ENCODE measurements at regions not wholly inside any gene's neighbourhood (a gene's known extent, or its start where the extent isn't known, plus 50 kb on each side); places are given as distances from the start of the nearest gene placed in this dataset.

DNA sequence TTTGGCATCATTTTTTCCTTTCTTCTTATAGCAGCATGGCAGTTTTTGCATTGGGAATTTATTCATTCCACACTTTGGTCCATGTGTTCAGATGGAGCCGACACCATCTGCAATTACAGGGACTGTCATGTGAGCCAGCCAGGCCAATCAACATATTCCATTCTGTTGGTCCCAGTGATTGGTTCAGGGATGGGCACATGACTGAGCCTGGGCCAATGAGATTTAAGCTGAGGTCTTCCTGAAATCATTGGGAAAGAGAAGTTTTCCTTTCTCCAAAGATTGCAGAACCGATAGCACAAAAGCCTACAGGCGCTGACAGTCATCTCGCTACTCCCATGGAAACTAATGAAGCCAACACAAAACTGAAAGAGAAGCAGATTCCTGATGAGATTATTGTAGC is 841.5 kb upstream of the TMEM132C start:
- no peak overlapping the region for H2BK12ac ChIP-seq (ENCODE audit: low read depth, low read length)
- no peak overlapping the region for H3K56ac ChIP-seq (replicated peaks; ENCODE audit: insufficient read length, low read depth, low read length)

More for the DNA sequence above, 841.5 kb upstream of the TMEM132C start:
- Histone ChIP-seq H3K4me3 (ENCODE audit: extremely low read depth in 1 of 4, insufficient read depth in 2 of 4, low read depth in 3 of 4, low read length in 4 of 4) (no peak overlapping the region), H3K4me1 (replicated peaks in 1 of 4; ENCODE audit: control insufficient read depth in 3 of 4, insufficient read depth in 4 of 4, low read length in 3 of 4) (no peaks in the 10 kb centered on the region), H3K27me3 (replicated peaks in 1 of 4; ENCODE audit: control insufficient read depth in 3 of 4, extremely low read depth in 1 of 4, insufficient read depth in 3 of 4, low read length in 3 of 4) (no peaks in the 10 kb centered on the region), H2BK5ac (ENCODE audit: low read depth, low read length) (no peak overlapping the region), H3K18ac (ENCODE audit: extremely low read depth, low read length) (no peak overlapping the region), H3K4ac (replicated peaks; ENCODE audit: insufficient read length, low read depth, low read length) (no peak overlapping the region), H4K5ac (ENCODE audit: insufficient read length, low read depth, low read length) (no peak overlapping the region), H2AK5ac (ENCODE audit: low read depth, low read length) (no peak overlapping the region), H3K23me2 (ENCODE audit: low read depth, low read length) (no peaks in the 10 kb centered on the region), H4K8ac (ENCODE audit: extremely low read depth, insufficient read depth, low read length) (no peak overlapping the region), H3K79me1 (ENCODE audit: low read depth, low read length) (no peaks in the 10 kb centered on the region), H3K4me2 (ENCODE audit: insufficient read depth in 1 of 2, low read depth in 2 of 2, low read length in 2 of 2) (no peak overlapping the region), H3K36me3 (ENCODE audit: control insufficient read depth in 2 of 4, insufficient read depth in 4 of 4, low read length in 3 of 4) (no peaks in the 10 kb centered on the region), H3K9ac (replicated peaks in 1 of 4; ENCODE audit: extremely low read depth in 1 of 4, low read depth in 3 of 4, low read length in 3 of 4) (no peak overlapping the region), H3K79me2 (ENCODE audit: control insufficient read depth in 1 of 2, insufficient read depth in 2 of 2, low read length in 2 of 2) (no peaks in the 10 kb centered on the region), H3K14ac (ENCODE audit: insufficient read length) (no peak overlapping the region), H2BK20ac (ENCODE audit: low read length) (no peak overlapping the region), H4K20me1 (replicated peaks in 1 of 2; ENCODE audit: control insufficient read depth in 1 of 2, insufficient read depth in 2 of 2, low read length in 2 of 2) (no peaks in the 10 kb centered on the region), H2AFZ (ENCODE audit: low read length) (no peak overlapping the region), H2BK15ac (ENCODE audit: low read length) (no peak overlapping the region), H4K91ac (replicated peaks; ENCODE audit: insufficient read length, low read length) (no peak overlapping the region), H2BK120ac (replicated peaks; ENCODE audit: low read depth, low read length) (no peak overlapping the region), H3K27ac (ENCODE audit: low read depth, low read length) (no peak overlapping the region), H3K9me3 (ENCODE audit: insufficient read depth in 2 of 2, low read depth in 1 of 2, low read length in 1 of 2) (no peaks in the 10 kb centered on the region), H3K23ac (ENCODE audit: insufficient read length) (no peak overlapping the region)
- DNase-seq (ENCODE audit: low read depth in 1 of 2, low spot score in 2 of 2), result no peak
- no peak for FAIRE-seq
- POLR2A ChIA-PET (ENCODE audit: partially characterized antibody), result no interaction called here
- CTCF ChIA-PET (ENCODE audit: partially characterized antibody), result interaction anchor here (1.3 kb wide), 1 partner anchor 13 kb away, joined by 3 read pairs; no protein-coding TSS in a partner anchor
- TF ChIP-seq NRF1 (IDR thresholded peaks at IDR 0.05; ENCODE audit: low read depth, low read length) (no peak), SUZ12 (IDR thresholded peaks at IDR 0.05; ENCODE audit: low read length) (no peak), RXRA (IDR thresholded peaks at IDR 0.05; ENCODE audit: insufficient read depth, low read depth, low read length) (no peak), RBBP5 (IDR thresholded peaks at IDR 0.05; ENCODE audit: borderline replicate concordance, low read depth, low read length) (no peak), CHD1 (IDR thresholded peaks at IDR 0.05; ENCODE audit: low read depth, low read length) (no peak), GTF2F1 (IDR thresholded peaks at IDR 0.05; ENCODE audit: borderline replicate concordance, low read depth, low read length) (no peak)
- WGBS, 2 experiments (ENCODE audit: extremely low coverage in 1 of 2, insufficient coverage in 1 of 2, insufficient read length in 1 of 2, insufficient replicate concordance in 2 of 2, low coverage in 1 of 2, low lambda C conversion rate in 2 of 2, missing lambda C conversion rate in 1 of 2), result 75% methylated on average over 4 of the region's 4 CpGs; no CpG with 5 or more reads in 1 of the 2 experiments
